DMS153 treated with DMSO at 0.1 percent for 48 hours (cell line): ENCODE measurements at regions not wholly inside any gene's neighbourhood (a gene's known extent, or its start where the extent isn't known, plus 50 kb on each side); places are given as distances from the start of the nearest gene placed in this dataset.
"Not testable (repeated sequence)": the region's sequence is repeated elsewhere in the genome, so short reads cannot be mapped to it uniquely, and the experiment has no call there.

Source experiments
- DNase-seq: peaks from one replicate; lab custom pipeline; 2025; ENCODE audit not compliant: unreplicated experiment; lab: John Stamatoyannopoulos, UW

DNA sequence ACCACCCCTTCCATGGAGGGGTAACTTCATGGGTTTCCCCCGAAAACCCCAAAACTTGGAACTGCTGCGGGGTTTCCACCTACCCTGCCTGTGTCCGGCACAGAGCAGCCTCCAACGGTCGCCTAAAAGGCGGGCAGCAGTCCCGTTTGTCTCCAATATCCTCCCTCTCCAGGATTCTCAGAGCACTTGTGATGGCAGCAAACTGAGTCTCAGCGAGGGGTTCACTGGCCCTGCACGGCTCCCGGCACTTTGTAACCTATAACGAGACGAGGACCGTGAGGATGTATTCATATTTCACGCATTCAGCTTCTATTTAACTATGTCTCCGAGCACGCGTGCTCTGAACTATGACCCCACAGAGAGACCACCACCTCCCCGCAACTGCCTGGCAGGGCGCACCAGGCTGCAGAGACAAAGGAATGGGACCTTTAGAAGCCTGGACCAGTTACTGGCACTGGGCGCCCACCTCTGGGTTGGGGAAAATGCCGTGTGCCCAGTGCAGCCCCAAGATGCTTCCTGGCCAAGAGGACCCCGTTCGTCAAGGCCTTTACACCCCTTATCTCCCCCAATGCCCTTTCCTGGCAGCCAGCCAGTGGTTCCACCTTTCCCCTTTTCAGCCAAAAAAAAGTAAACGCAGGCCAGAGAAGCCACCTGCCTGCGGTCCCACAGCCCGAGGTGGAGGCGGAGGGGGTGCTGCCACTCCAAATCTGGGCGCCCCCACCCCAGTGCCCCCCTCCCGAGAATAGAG, 173.1 kb upstream of the RTL1 start:
- no peak for DNase-seq

DNA sequence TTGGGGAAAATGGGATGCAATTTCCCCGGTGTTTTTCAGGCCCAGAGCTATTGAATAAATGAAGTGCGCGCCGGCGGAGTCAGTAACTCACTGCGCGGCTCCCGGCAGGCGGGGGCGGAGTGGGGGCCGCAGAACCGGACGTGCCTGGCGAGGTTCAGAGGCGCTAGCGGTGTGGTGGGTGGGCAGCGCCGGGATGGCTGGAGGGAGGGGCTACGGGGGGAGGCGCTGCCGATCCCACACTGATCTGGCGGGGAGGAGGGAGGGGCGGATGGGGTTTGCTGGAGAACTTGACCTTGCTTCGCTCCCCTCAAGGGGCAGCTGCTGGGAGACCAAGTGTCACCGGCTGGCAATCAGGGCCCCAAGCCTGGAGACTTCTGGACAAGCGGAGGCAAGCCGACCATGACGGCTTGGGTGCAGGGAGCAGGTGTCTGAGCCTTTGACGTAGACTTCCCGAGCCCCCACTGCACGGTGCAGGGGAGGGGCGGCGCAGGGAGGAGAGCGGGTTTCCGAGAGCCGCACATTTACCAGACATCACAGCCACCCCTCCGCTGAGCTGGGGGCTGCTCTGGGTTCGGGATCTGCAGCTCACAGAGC, 174.1 kb upstream of the RTL1 start:
- DNase-seq = no peak

DNA sequence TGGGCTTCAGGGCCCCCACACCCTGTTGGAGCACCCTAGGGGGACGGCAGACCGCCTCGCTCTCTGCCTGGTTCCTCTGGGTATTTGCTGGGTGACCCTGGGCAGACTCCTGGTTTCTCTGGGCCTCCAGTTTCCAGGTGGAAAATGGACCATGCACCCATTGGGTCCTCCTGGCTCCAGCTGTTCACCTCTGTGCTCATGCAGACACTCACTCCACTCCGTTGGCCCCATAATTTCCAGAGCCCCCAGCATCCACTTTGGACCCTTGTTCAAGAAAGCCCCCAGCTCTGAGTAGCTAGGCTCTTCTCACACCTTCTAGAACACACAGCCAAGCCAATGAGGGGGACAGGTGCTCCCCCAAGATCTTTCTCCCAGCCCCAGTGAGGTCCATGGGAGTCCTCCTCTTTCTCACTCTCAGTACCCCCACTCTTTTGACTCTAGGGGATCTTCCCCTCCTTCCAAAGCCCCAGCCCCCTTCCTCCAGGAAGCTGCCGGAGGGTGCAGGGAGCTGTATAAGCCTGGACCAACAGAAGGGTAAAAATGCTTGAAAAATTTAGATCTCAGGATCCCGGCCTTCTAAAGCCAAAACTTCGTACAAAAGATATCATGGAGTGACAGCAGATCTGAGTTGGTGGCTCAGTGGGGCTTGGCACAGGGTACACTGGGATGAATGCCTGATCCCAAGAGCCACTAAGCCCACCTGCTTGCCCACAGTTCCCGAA, 174.8 kb upstream of the RTL1 start:
- no peak for DNase-seq

DNA sequence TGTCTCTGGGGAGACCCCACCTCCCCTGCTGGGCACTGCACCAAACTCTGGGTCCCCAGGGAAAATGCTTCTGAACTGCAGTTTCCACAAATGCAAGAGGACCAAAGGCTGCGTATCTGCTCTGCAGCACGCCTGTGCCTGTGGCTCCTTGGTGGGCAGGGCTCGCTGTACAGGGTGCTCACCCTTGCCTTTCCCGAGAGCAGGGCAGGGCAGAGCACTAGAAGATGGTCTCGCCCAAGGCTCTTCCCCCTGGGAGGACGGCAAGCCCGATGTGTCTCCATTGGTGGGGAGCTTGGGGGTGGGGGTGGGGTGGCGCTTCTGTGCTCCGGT, 175.3 kb upstream of the RTL1 start:
- DNase-seq = no peak

DNA sequence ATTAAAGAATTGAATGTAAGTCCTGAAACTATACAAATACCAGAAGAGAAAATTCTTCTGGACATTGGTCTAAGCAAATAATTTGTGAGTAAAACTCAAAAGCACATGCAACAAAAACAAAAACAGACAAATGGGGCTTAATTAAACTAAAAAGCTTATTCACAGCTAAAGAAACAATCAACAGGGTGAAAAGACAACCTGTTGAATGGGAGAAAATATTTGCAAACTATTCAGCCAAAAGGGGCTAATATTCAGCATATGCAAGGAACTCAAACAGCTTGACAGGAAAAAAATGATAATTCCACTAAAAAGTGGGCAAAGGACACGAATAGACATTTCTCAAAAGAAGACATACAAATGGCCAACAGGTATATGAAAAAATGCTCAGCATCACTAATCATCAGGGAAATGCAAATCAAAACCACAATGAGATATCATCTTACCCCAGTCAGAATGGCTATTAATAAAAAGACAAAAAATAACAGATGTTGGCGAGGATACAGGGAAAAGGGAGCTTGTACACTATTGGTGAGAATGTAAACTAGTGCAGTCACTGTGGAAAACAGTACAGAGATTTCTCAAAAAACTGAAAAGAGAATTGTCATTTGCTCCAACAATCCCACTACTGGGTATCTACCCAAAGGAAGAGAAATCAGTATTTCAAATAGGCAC, 177.5 kb upstream of the RTL1 start:
- no peak for DNase-seq

DNA sequence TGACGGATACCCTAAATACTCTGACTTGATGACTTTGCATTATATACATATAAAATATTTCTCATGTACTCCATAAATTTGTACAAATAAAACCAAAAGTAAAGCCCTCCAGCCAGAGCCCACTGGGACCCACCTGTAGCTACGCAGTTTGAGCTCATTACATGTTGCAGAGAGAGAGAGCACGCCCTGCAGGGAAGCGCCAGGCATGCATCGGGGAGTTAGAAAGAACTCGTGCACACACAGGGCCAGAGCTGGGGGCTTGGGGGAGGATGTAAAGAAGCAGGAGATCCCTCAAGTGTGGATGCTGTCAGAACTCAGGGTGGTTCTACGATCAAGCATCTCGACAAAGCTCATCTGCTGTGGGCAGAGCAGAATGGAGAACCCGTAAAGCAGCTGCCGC, 178.5 kb upstream of the RTL1 start:
- no peak for DNase-seq

DNA sequence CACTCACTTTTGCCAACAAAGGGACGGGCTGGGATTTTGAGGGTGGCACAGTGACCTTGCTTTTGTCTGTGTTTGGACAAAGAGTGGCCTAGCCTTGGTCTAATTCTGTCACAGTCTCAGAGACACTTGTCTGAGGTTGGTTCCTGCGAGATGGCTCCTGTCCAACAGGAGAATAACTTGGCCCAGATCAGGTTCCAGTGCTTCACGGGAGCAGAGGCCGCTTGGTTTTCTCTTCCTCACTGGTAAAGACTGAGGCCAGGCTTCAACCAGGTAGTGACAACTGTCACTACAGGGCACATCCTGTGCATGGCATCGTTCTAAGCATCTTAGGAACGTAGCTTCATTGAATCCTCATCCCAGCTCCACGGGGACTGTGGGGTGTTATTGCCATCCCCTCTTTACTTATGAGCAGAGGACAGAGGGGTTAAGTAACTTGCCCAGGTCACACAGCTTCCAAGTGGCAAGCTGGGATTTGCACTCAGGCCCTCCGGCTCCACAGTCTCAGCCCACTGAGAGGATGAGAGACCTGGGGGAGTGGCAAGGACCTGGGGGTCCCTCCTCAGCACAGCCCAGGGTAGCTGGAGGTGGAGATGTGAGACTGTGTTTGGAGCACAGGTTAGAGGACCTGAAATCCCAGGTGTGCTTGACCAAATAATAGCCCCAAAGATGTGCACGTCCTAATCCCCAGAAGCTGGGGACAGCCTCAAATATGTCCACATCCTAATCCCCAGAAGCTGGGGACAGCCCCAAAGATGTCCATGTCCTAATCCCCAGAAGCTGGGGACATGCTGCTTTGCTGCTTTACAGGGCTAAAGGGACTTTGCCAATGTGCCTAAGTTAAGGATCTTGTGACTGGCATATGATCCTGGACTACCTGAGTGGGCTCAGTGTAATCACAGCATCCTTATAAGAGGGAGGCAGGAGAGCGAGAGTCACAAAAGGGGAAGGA, 179.2 kb upstream of the RTL1 start:
- no peak for DNase-seq

DNA sequence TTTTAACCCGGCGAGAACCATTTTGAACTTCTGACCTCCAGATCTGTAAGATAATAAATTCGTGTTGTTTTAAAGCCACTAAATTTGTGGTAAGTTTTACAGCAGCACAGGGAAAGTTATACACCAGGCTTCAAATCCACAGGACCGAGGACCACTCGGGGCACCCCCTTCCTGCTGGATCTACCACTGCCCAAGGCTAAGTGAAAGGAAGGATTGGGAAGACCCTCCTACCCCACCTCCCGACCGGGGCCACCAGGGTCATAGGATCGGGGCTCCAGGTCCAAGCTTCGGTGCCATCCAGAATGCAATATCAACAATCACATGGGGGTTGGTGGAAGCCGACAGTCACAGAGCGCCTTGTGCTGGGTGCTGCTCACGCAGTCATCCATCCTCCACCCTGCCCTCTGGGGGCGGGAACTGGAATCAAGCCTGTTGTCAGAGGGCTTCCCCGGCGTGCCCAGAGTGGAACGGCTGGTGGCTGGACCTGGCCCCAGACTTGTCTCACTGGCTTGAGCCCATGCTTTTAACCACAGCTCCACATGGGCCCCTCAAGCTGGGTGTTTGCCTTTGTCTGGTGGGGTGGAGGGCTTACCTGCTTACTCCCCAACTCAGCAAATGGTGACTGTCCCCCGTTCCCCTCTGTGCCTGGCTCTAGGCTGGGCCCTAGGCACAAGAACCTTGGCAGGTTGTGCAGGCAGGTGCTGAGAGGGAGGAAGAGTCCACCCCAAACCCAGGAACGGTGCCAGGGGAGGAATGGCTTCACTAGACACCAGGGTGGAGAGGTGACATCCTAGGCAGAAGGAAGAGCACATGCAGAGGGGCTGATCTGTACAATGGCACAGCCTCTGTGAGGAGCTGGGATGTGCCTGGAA, 180.3 kb upstream of the RTL1 start:
- no peak for DNase-seq

DNA sequence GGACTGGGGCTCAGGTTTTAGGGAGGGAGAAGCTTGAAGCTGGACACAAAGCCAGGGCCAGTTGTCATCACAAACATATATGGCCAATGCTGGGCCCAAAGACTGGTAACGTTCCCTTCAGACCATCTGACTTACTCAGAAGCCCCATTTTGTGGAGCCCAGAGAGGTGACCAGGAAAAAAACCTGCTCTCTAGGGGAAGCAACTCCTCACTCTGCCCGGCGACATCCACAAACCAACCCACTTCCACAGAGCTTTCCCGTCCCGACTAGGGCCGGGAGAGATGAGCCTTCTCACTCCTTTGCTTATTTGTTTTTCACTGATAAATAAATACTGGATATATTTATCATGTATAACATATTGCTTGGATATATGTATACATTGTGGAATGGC, 180.9 kb upstream of the RTL1 start:
- DNase-seq = no peak

DNA sequence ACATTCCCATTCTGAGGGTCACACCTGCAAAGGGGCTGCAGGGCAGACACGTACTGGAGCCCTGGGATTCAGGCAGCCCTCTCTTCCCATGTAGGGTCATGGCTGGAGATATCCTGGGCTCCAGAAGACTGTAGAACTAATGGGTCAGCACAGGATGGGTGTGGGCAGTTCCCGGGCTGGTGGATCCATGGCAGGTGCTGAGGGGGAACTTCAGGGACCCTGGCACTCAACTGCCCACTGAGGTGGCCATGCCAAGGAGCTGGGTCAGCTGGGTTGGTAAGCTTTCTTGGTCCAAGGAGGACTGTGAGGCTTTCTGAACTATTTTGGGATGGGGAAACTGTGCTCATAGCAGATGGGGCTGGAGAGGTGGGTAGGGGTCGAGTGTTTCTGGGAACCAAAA, 183.4 kb upstream of the RTL1 start:
- no peak for DNase-seq

DNA sequence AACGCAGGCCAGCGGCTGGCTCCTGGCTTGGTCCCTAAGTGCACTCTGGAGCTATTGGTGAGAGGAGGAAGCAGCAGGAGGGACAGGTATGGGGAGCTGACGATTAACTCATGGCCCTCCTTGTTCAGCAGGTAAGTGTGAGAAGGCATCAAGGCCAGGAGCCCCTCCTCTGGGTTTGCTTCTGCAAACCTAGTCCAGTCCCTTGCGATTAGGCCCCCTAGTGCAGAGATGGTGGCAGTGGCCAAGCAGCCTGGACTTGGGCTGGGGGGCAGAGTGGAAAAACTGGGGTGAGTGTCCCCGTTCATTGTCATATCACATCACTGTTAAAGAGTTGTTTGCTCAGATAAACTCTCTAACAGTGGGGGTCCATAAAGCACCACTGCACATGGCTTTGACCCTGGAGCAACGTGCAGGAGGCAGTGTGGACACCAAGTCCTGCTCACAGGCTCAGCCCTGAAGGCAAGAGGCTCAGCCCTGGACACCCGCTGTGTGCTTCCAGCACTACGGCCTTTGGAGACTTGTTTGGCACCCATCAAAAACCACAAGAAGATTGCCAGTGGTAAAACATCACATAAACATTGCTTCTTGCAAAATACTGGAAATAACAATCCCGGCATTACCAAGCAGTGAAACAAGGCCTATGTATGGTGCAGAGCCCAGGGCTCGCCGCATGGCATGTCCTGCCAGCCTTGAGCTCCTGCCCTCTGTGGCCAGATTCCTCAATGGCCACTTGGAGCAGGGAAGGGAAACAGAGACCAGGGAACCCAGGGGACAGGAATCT, 184.3 kb upstream of the RTL1 start:
- DNase-seq = no peak

DNA sequence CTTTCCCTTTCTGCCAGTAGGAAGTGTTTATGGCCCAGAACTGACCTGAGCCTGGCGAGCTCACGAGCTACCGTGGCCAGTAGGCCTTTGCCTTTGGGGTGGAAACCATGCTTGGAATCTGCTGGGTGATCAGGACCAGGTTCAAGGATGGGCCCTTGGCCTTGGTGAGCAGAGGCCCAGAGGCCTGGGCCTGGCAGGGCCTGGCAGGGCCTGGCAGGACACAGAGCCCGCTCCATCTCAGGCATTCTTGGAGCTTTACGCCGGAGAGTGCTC, 184.8 kb upstream of the RTL1 start:
- no peak for DNase-seq

DNA sequence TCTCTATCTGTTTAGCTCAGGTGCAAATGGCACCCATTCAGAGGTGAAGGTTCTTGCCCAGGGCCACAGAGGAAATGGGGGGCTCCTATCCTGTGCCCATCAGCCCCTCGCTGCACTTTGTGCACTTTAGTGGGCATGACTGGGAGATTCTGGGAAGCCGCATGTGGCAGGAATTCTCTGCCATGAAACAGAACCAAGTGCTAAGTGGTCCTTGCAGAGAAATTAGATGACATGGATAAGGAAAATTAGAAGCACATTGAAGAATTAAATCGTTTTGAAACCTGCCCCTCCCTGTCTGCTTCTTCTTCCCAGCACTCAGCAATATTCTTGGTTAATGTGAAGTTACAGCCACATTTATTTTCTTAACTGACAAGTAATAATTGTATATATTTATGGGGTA, 185.2 kb upstream of the RTL1 start:
- DNase-seq = no peak

DNA sequence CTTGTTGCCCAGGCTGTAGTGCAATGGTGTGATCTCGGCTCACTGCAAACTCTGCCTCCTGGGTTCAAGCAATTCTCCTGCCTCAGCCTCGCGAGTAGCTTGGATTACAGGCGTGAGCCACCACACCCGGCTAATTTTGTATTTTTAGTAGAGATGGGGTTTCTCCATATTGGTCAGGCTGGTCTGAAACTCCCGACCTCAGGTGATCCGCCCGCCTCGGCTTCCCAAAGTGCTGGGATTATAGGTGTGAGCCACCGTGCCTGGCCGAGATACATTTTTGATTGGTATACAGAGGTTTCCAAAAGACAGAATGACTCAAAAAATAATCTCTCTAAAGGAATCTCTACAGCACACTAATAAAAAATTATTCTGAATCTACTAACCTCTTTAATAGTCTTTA, 187.0 kb upstream of the RTL1 start:
- not testable (repeated sequence) for DNase-seq

DNA sequence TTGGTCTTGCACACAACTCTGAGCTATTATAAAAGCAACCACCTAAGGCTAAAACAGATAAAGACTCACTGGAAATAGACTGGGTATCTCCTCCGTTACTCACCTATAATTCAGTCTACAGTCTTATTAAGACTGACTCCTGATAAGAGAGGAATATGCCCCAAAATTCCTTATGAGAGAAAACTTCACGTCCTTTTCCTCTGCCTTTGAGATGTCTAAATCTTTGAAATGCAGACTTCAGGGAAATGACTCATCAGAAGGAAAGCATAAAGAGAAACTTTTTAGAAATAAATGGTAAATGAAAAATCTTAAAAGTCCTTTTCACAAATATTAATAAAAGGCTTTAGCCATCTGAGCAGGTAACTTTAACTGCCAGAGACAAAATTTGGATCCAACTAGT, 187.5 kb upstream of the RTL1 start:
- DNase-seq = no peak

DNA sequence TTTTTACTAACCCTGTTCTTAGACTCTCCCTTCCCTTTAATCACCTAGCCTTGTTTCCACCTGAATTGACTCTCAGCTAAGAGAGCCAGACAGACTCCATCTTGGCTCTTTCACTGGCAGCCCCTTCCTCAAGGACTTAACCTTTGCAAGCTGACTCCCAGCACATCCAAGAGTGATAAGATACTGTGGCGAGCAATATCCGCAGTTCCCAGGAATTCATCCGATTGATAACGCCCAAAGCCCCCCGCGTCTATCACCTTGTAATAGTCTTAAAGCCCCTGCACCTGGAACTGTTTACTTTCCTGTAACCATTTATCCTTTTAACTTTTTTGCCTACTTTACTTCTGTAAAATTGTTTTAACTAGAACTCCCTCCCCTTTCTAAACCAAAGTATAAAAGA, 191.4 kb upstream of the RTL1 start:
- DNase-seq = not testable (repeated sequence)

DNA sequence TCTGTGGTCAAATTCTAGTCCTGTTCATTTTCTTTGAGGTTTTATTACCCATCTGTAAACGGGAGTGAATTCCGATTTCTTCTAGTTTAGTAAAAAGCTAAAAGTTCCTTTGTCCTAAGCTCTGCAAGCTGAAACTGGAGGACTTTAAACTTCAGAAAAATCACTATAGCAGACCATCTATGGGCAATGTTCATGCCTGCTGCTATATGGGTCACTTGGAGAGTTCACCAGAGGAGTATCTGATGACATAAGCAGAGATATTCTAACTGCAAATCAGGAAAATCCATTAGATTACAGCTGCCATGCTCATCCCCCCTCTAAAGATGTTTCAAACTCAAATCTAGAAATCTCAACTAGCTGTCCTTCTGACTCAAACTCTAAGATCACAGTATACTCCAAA, 193.0 kb upstream of the RTL1 start:
- DNase-seq = no peak

DNA sequence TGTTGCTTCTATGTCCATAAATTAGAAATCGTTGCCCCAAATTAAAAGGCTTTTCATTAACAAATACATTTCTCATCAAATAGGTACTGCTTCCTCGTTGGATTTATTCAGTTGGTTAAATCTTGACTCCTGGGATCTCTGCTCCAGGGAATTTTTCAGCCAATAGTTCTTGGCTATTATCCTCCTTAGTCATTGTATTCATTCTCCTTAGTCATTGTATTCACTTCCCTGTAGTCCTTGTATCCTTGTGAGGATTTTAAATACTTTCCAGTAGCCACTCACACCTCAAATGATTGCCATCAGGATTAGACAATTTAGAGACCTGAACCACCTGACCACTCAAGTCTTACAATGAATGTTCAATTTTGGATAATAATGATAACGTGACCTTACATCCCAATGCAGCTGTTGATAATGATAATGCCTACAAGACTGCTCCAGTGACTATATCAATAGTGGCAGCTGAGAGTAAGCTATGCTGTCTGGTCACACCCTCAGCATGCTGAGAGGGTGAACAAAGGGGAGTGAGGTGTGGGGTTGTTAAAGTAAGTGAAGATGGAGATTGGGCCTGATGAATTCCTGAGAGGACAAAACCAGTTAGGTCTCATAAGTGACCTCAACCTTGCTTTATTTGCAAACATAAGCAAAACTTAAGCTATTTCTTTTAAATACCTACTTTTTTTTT, 193.7 kb upstream of the RTL1 start:
- no peak for DNase-seq

DNA sequence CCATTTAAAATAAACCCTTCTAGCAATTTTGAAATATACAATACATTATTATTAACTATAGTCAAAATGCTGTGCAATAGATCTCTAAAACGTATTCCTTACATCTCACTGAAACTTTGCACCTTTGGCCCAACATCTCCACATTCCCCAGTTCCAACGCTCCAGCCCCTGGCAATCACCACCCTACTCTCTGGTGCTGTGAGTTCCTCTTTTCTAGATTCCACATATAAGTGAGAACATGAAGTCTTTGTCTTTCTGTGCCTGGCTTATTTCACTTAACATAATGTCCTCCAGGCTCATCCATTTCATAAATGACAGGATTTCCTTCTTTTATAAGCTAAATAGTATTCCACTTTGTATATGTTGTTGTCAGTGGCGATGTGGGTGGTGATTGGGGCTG, 194.7 kb upstream of the RTL1 start:
- DNase-seq = no peak
